Fibroblast of lung (primary cell): ENCODE measurements at regions not wholly inside any gene's neighbourhood (a gene's known extent, or its start where the extent isn't known, plus 50 kb on each side); places are given as distances from the start of the nearest gene placed in this dataset.

Source experiments
- DNase-seq, 2 donors: peaks; one replicate each; pipeline versions ENCODE4 v3.0.0 to v3.0.0-alpha.2; 2010; ENCODE audit warnings: low read depth in 2 of 2
- H2AFZ ChIP-seq: 2 replicates; pipeline ENCODE4 v1.5.1; 2012; ENCODE audit warnings: low read length, control low read depth, inconsistent platforms
- H3K27ac ChIP-seq: 2 replicates; pipeline ENCODE4 v1.5.1; 2011; ENCODE audit warnings: low read length, control low read depth; ENCODE audit not compliant: insufficient read depth
- H3K27me3 ChIP-seq: 2 replicates; pipeline ENCODE4 v1.5.1; 2011; ENCODE audit warnings: mild to moderate bottlenecking, low read length; ENCODE audit not compliant: control insufficient read depth, insufficient read depth
- H3K36me3 ChIP-seq: 2 replicates; pipeline ENCODE4 v1.5.1; 2011; ENCODE audit warnings: low read length; ENCODE audit not compliant: control insufficient read depth, insufficient read depth
- H3K4me1 ChIP-seq: 2 replicates; pipeline ENCODE4 v1.5.1; 2011; ENCODE audit warnings: low read length; ENCODE audit not compliant: control insufficient read depth, insufficient read depth; ENCODE audit errors: extremely low read depth
- H3K4me2 ChIP-seq: 2 replicates; pipeline ENCODE4 v1.5.1; 2011; ENCODE audit warnings: low read length, control low read depth; ENCODE audit not compliant: insufficient read depth; ENCODE audit errors: extremely low read depth
- H3K4me3 ChIP-seq, 4 experiments: fragments of 200-600 bp in 1 of 4; sonication (generic) in 1 of 4; replicated peaks in 1 of 4; 2 replicates each; pipeline ENCODE4 v1.5.1; 2011 to 2016; ENCODE audit warnings: low read length in 4 of 4, low read depth in 3 of 4, mild to moderate bottlenecking in 3 of 4, control low read depth in 2 of 4, inconsistent platforms in 1 of 4, mixed read lengths in 1 of 4; ENCODE audit not compliant: insufficient read depth in 1 of 4; ENCODE audit errors: control extremely low read depth in 1 of 4
- H3K79me2 ChIP-seq: 2 replicates; pipeline ENCODE4 v1.5.1; 2012; ENCODE audit warnings: mild to moderate bottlenecking, low read length, inconsistent platforms; ENCODE audit not compliant: control insufficient read depth, insufficient read depth
- H3K9ac ChIP-seq: 2 replicates; pipeline ENCODE4 v1.5.1; 2011; ENCODE audit warnings: mild to moderate bottlenecking, low read length, control low read depth; ENCODE audit not compliant: insufficient read depth
- H3K9me3 ChIP-seq: 2 replicates; pipeline ENCODE4 v1.5.1; 2012; ENCODE audit warnings: low read depth, low read length; ENCODE audit not compliant: control insufficient read depth, insufficient read depth
- H4K20me1 ChIP-seq: 2 replicates; pipeline ENCODE4 v1.5.1; 2011; ENCODE audit warnings: low read length; ENCODE audit not compliant: control insufficient read depth, insufficient read depth; ENCODE audit errors: extremely low read depth
- CTCF ChIP-seq, 2 donors: IDR thresholded peaks in 1 of 2; conservative IDR thresholded peaks in 1 of 2; 1 replicate in 1 of 2; 2 replicates in 1 of 2; pipeline ENCODE4 v1.5.1; 2011 to 2012; ENCODE audit warnings: low read length in 2 of 2, control low read depth in 1 of 2, inconsistent platforms in 1 of 2, low read depth in 1 of 2, mild to moderate bottlenecking in 1 of 2
- EZH2 ChIP-seq: IDR thresholded peaks from 2 replicates; pipeline ENCODE4 v1.5.1; 2012; ENCODE audit warnings: low read length, control low read depth, mild to moderate bottlenecking; ENCODE audit errors: missing control alignments

- Histone ChIP-seq H4K20me1 (no peaks in the 10 kb centered on the region), H3K27me3 (no peaks in the 10 kb centered on the region), H3K36me3 (no peaks in the 10 kb centered on the region), H3K79me2 (no peaks in the 10 kb centered on the region), H3K9ac (no peak overlapping the region), H3K27ac (no peak overlapping the region), H3K4me2 (no peak overlapping the region), H2AFZ (no peak overlapping the region), H3K9me3 (no peaks in the 10 kb centered on the region), H3K4me1 (no peaks in the 10 kb centered on the region), H3K4me3 (no peak overlapping the region)
- TF ChIP-seq CTCF (conservative IDR thresholded peaks at IDR 0.05 in 1 of 2, IDR thresholded peaks at IDR 0.05 in 1 of 2; ENCODE audit: low read depth in 1 of 2, low read length in 2 of 2) (no peak), EZH2 (no peak)
- DNase-seq, result no peak
Measured at GRCh38 chr5:89900346-89900745, 509.2 kb downstream of the CETN3 start.

GRCh38 chr5:89899559-89899958, 510.0 kb downstream of the CETN3 start:
- Histone ChIP-seq H3K4me3 (no peak overlapping the region), H3K9me3 (no peaks in the 10 kb centered on the region), H4K20me1 (no peaks in the 10 kb centered on the region), H3K4me2 (no peak overlapping the region), H2AFZ (no peak overlapping the region), H3K4me1 (no peaks in the 10 kb centered on the region), H3K79me2 (no peaks in the 10 kb centered on the region), H3K36me3 (no peaks in the 10 kb centered on the region), H3K27ac (no peak overlapping the region), H3K9ac (no peak overlapping the region), H3K27me3 (no peaks in the 10 kb centered on the region)
- TF ChIP-seq CTCF (conservative IDR thresholded peaks at IDR 0.05 in 1 of 2, IDR thresholded peaks at IDR 0.05 in 1 of 2; ENCODE audit: low read depth in 1 of 2, low read length in 2 of 2) (no peak), EZH2 (no peak)
- DNase-seq, result no peak

- no peak for TF ChIP-seq EZH2
- TF ChIP-seq CTCF (conservative IDR thresholded peaks at IDR 0.05 in 1 of 2, IDR thresholded peaks at IDR 0.05 in 1 of 2; ENCODE audit: low read depth in 1 of 2, low read length in 2 of 2), result no peak
- no peak overlapping the region for H3K27ac ChIP-seq
- H3K4me1 ChIP-seq, result no peaks in the 10 kb centered on the region
- no peak for DNase-seq
- H3K27me3 ChIP-seq, result no peaks in the 10 kb centered on the region
- H3K79me2 ChIP-seq, result no peaks in the 10 kb centered on the region
- H2AFZ ChIP-seq, result no peak overlapping the region
- H3K36me3 ChIP-seq, result no peaks in the 10 kb centered on the region
- H3K9me3 ChIP-seq, result no peaks in the 10 kb centered on the region
- H3K4me2 ChIP-seq, result no peak overlapping the region
- H3K4me3 ChIP-seq, result no peak overlapping the region
- no peaks in the 10 kb centered on the region for H4K20me1 ChIP-seq
- H3K9ac ChIP-seq, result no peak overlapping the region
Measured at GRCh38 chr5:89893546-89893945, 516.0 kb downstream of the CETN3 start.
